ENCODE measurements at regions not wholly inside any gene's neighbourhood (a gene's known extent, or its start where the extent isn't known, plus 50 kb on each side); places are given as distances from the start of the nearest gene placed in this dataset.

- no TSS peak for BruUV-seq (replicated peaks)
- no peaks in the 10 kb centered on the region for H3K27me3 ChIP-seq (ENCODE audit: control insufficient read depth in 2 of 2, insufficient read depth in 2 of 2, low read length in 2 of 2)
- no peak overlapping the region for H3K9ac ChIP-seq (replicated peaks; ENCODE audit: extremely low read depth, insufficient read depth, low read length)
- H3K4me2 ChIP-seq (ENCODE audit: insufficient read depth, low read length): no peak overlapping the region
- H3K27ac ChIP-seq (ENCODE audit: insufficient read depth, low read depth, low read length): no peak overlapping the region
- H3K79me2 ChIP-seq (ENCODE audit: control insufficient read depth, insufficient read depth, low read length): no peaks in the 10 kb centered on the region
- no peaks in the 10 kb centered on the region for H3K9me1 ChIP-seq (replicated peaks; ENCODE audit: control insufficient read depth, extremely low read depth, insufficient read depth, low read length)
- H3K4me3 ChIP-seq (replicated peaks in 1 of 3; ENCODE audit: insufficient read depth in 1 of 3, low read depth in 1 of 3, low read length in 3 of 3): no peak overlapping the region
- H3K9me3 ChIP-seq (replicated peaks; ENCODE audit: control insufficient read depth, insufficient read depth, low read length): no peaks in the 10 kb centered on the region
- H3K36me3 ChIP-seq (ENCODE audit: control insufficient read depth in 2 of 2, extremely low read depth in 1 of 2, insufficient read depth in 2 of 2, low read length in 2 of 2): no peaks in the 10 kb centered on the region
- no peaks in the 10 kb centered on the region for H3K4me1 ChIP-seq (ENCODE audit: control insufficient read depth, extremely low read depth, insufficient read depth, low read length)
- FAIRE-seq (no peak), DNase-seq (ENCODE audit: low read depth, low spot score) (no peak)
- no peak overlapping the region for H2AFZ ChIP-seq (ENCODE audit: low read depth, low read length)
- POLR2A ChIA-PET: no interaction called here
- intact Hi-C loops (cut with micrococcal nuclease) (no loop called here), dilution Hi-C loops (cut with MboI; ENCODE audit: extremely low pct_ligation_motif_present, low sequenced_read_pairs) (no loop called here)
- H4K20me1 ChIP-seq (replicated peaks; ENCODE audit: control insufficient read depth, extremely low read depth, insufficient read depth, low read length): no peaks in the 10 kb centered on the region
- TF ChIP-seq POLR2AphosphoS5 (IDR thresholded peaks at IDR 0.05; ENCODE audit: insufficient read depth, low read depth, low read length) (no peak), JUN (IDR thresholded peaks at IDR 0.05; ENCODE audit: borderline replicate concordance, insufficient read depth, insufficient read length, low read depth) (no peak), EZH2 (IDR thresholded peaks at IDR 0.05; ENCODE audit: borderline replicate concordance, low read depth, low read length, severe bottlenecking) (no peak), GATA2 (IDR thresholded peaks at IDR 0.05; ENCODE audit: insufficient read depth, insufficient read length, low read depth, low read length) (no peak), FOS (IDR thresholded peaks at IDR 0.05; ENCODE audit: borderline replicate concordance, insufficient read depth, low read length) (no peak), CTCF (IDR thresholded peaks at IDR 0.05; ENCODE audit: extremely low read depth in 1 of 2, insufficient read depth in 1 of 2, low read depth in 1 of 2, low read length in 2 of 2) (no peak), MAX (IDR thresholded peaks at IDR 0.05; ENCODE audit: insufficient read depth, insufficient read length) (no peak), MYC (IDR thresholded peaks at IDR 0.05; ENCODE audit: low read depth, low read length) (no peak), POLR2A (IDR thresholded peaks at IDR 0.05; ENCODE audit: low read depth, low read length) (no peak)
- CTCF ChIA-PET: no interaction called here
Measured at GRCh38 chr9:31870276-31870675, 514.2 kb upstream of the ACO1 start.
